Peyer's patch (tissue), 4 donors: ENCODE measurements at regions not wholly inside any gene's neighbourhood (a gene's known extent, or its start where the extent isn't known, plus 50 kb on each side); places are given as distances from the start of the nearest gene placed in this dataset.

Experiments
- POLR2A ChIP-seq, 2 donors: fragments of 450-650 bp; IDR thresholded peaks; one replicate each; pipeline ENCODE4 v1.5.1; 2017; ENCODE audit warnings: antibody characterized with exemption in 2 of 2, mild to moderate bottlenecking in 2 of 2, moderate library complexity in 2 of 2
- TF ChIP-seq, protein P1 (sequence below), 6 experiments: fragments of 450-650 bp in 4 of 6; fragments of 200-600 bp in 2 of 6; sonication (generic) in 1 of 6; IDR thresholded peaks; one replicate each; pipeline ENCODE4 v1.5.1; 2017 to 2019; ENCODE audit warnings: antibody characterized with exemption in 6 of 6, mild to moderate bottlenecking in 3 of 6, moderate library complexity in 1 of 6

DNA sequence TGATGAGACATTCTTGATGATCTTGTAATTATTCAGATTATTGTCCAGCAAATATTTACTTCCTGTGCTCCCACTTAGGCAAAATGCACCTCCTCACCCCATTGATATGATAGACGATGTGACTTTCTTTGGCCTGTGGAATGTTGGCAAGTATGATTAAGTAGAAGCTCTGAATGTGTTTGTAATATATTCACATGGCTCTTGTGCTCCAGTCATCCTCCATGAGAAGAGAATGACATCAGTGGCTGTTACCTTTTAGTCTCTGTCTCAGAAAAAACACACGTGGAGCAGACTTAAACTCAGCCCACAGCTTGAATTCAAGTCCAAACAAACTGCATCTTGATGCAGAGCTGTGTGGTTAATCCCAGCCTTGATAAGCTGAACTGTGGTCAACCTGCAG, 984.3 kb upstream of the FBXO33 start:
- TF ChIP-seq, protein P1, sequence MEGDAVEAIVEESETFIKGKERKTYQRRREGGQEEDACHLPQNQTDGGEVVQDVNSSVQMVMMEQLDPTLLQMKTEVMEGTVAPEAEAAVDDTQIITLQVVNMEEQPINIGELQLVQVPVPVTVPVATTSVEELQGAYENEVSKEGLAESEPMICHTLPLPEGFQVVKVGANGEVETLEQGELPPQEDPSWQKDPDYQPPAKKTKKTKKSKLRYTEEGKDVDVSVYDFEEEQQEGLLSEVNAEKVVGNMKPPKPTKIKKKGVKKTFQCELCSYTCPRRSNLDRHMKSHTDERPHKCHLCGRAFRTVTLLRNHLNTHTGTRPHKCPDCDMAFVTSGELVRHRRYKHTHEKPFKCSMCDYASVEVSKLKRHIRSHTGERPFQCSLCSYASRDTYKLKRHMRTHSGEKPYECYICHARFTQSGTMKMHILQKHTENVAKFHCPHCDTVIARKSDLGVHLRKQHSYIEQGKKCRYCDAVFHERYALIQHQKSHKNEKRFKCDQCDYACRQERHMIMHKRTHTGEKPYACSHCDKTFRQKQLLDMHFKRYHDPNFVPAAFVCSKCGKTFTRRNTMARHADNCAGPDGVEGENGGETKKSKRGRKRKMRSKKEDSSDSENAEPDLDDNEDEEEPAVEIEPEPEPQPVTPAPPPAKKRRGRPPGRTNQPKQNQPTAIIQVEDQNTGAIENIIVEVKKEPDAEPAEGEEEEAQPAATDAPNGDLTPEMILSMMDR (IDR thresholded peaks at IDR 0.05), result no peak
- TF ChIP-seq POLR2A (IDR thresholded peaks at IDR 0.05), result no peak
